ENCODE measurements at regions not wholly inside any gene's neighbourhood (a gene's known extent, or its start where the extent isn't known, plus 50 kb on each side); places are given as distances from the start of the nearest gene placed in this dataset.

DNA sequence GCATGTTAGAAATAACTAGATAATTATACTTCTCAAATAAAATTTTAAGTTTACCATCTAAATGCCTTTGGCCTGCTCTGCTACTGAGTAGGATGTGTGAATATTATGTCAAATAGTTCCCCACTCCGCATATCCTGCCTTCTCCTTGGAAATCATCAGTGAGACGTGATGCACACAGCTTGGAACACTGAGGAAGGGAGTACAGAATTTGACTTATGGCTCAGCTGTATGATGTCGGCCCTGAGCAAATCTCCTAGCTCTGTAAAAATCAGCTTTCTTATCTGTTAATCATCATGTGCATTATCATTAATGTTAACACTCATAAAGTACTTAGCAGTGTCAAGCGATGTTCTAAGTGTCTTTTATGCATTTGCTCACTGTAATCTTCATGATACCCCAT, 241.0 kb upstream of the ANKRD50 start:
- TF ChIP-seq, protein P1, sequence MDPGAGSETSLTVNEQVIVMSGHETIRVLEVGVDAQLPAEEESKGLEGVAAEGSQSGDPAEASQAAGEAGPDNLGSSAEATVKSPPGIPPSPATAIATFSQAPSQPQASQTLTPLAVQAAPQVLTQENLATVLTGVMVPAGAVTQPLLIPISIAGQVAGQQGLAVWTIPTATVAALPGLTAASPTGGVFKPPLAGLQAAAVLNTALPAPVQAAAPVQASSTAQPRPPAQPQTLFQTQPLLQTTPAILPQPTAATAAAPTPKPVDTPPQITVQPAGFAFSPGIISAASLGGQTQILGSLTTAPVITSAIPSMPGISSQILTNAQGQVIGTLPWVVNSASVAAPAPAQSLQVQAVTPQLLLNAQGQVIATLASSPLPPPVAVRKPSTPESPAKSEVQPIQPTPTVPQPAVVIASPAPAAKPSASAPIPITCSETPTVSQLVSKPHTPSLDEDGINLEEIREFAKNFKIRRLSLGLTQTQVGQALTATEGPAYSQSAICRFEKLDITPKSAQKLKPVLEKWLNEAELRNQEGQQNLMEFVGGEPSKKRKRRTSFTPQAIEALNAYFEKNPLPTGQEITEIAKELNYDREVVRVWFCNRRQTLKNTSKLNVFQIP (CRISPR knock-in tag; IDR thresholded peaks at IDR 0.05; ENCODE audit: borderline replicate concordance, low read depth), result no peak
- TF ChIP-seq ZFP3 (CRISPR knock-in tag; IDR thresholded peaks at IDR 0.05), result no peak
- TF ChIP-seq, protein P2, sequence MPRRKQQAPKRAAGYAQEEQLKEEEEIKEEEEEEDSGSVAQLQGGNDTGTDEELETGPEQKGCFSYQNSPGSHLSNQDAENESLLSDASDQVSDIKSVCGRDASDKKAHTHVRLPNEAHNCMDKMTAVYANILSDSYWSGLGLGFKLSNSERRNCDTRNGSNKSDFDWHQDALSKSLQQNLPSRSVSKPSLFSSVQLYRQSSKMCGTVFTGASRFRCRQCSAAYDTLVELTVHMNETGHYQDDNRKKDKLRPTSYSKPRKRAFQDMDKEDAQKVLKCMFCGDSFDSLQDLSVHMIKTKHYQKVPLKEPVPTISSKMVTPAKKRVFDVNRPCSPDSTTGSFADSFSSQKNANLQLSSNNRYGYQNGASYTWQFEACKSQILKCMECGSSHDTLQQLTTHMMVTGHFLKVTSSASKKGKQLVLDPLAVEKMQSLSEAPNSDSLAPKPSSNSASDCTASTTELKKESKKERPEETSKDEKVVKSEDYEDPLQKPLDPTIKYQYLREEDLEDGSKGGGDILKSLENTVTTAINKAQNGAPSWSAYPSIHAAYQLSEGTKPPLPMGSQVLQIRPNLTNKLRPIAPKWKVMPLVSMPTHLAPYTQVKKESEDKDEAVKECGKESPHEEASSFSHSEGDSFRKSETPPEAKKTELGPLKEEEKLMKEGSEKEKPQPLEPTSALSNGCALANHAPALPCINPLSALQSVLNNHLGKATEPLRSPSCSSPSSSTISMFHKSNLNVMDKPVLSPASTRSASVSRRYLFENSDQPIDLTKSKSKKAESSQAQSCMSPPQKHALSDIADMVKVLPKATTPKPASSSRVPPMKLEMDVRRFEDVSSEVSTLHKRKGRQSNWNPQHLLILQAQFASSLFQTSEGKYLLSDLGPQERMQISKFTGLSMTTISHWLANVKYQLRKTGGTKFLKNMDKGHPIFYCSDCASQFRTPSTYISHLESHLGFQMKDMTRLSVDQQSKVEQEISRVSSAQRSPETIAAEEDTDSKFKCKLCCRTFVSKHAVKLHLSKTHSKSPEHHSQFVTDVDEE (CRISPR knock-in tag; IDR thresholded peaks at IDR 0.05), result no peak
- TF ChIP-seq ZNF70 (CRISPR knock-in tag; IDR thresholded peaks at IDR 0.05), result no peak
- no peak for TF ChIP-seq OSR1 (CRISPR knock-in tag; IDR thresholded peaks at IDR 0.05)
- TF ChIP-seq, protein P3, sequence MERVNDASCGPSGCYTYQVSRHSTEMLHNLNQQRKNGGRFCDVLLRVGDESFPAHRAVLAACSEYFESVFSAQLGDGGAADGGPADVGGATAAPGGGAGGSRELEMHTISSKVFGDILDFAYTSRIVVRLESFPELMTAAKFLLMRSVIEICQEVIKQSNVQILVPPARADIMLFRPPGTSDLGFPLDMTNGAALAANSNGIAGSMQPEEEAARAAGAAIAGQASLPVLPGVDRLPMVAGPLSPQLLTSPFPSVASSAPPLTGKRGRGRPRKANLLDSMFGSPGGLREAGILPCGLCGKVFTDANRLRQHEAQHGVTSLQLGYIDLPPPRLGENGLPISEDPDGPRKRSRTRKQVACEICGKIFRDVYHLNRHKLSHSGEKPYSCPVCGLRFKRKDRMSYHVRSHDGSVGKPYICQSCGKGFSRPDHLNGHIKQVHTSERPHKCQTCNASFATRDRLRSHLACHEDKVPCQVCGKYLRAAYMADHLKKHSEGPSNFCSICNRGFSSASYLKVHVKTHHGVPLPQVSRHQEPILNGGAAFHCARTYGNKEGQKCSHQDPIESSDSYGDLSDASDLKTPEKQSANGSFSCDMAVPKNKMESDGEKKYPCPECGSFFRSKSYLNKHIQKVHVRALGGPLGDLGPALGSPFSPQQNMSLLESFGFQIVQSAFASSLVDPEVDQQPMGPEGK (CRISPR knock-in tag; IDR thresholded peaks at IDR 0.05; ENCODE audit: borderline replicate concordance), result no peak
- no peak for TF ChIP-seq CSDC2 (CRISPR knock-in tag; IDR thresholded peaks at IDR 0.05)
- no peak for TF ChIP-seq TOX (CRISPR knock-in tag; IDR thresholded peaks at IDR 0.05; ENCODE audit: borderline replicate concordance)
- TF ChIP-seq ISL1 (CRISPR knock-in tag; IDR thresholded peaks at IDR 0.05), result no peak
- TF ChIP-seq RARB (CRISPR knock-in tag; IDR thresholded peaks at IDR 0.05), result no peak
- TF ChIP-seq ESRRG (CRISPR knock-in tag; IDR thresholded peaks at IDR 0.05), result no peak
- TF ChIP-seq ZNF565 (CRISPR knock-in tag; conservative IDR thresholded peaks at IDR 0.05; ENCODE audit: low read depth), result no peak
- no peak for TF ChIP-seq ZFP30 (CRISPR knock-in tag; IDR thresholded peaks at IDR 0.05)
